ENCODE measurements at regions not wholly inside any gene's neighbourhood (a gene's known extent, or its start where the extent isn't known, plus 50 kb on each side); places are given as distances from the start of the nearest gene placed in this dataset.

- DNase-seq, result no peak
These were observed 163.0 kb upstream of the LYPLAL1 start for GRCh38 chr1:219010720-219011119.

GRCh38 chr1:219020386-219020785 lies 153.3 kb upstream of the LYPLAL1 start:
- peak; percentile 5 for DNase-seq

GRCh38 chr1:219020846-219021245 lies 152.8 kb upstream of the LYPLAL1 start:
- DNase-seq, result no peak

- DNase-seq, result no peak
These were observed 146.5 kb upstream of the LYPLAL1 start for GRCh38 chr1:219027146-219027673.

- DNase-seq, result no peak
These were observed 141.9 kb upstream of the LYPLAL1 start for GRCh38 chr1:219031809-219032208.

- DNase-seq, result no peak
These were observed 135.3 kb upstream of the LYPLAL1 start for GRCh38 chr1:219038398-219038797.

GRCh38 chr1:219039017-219039681 lies 134.5 kb upstream of the LYPLAL1 start:
- no peak for DNase-seq

GRCh38 chr1:219039682-219040154 lies 134.0 kb upstream of the LYPLAL1 start:
- no peak for DNase-seq

GRCh38 chr1:219040291-219040690 lies 133.4 kb upstream of the LYPLAL1 start:
- no peak for DNase-seq

GRCh38 chr1:219041141-219041540 lies 132.5 kb upstream of the LYPLAL1 start:
- DNase-seq, result peak; percentile 78

GRCh38 chr1:219041818-219042217 lies 131.9 kb upstream of the LYPLAL1 start:
- DNase-seq, result peak; percentile 19

- DNase-seq, result no peak
These were observed 130.9 kb upstream of the LYPLAL1 start for GRCh38 chr1:219042769-219043168.

GRCh38 chr1:219045246-219045645 lies 128.4 kb upstream of the LYPLAL1 start:
- DNase-seq, result no peak

GRCh38 chr1:219049501-219049900 lies 124.2 kb upstream of the LYPLAL1 start:
- DNase-seq, result no peak

GRCh38 chr1:219050086-219050821 lies 123.4 kb upstream of the LYPLAL1 start:
- DNase-seq, result no peak

GRCh38 chr1:219050822-219051125 lies 122.9 kb upstream of the LYPLAL1 start:
- DNase-seq, result no peak

GRCh38 chr1:219051547-219051946 lies 122.1 kb upstream of the LYPLAL1 start:
- no peak for DNase-seq

GRCh38 chr1:219058891-219059820 lies 114.5 kb upstream of the LYPLAL1 start:
- no peak for DNase-seq

- DNase-seq, result no peak
These were observed 112.9 kb upstream of the LYPLAL1 start for GRCh38 chr1:219060798-219061197.

- no peak for DNase-seq
These were observed 111.5 kb upstream of the LYPLAL1 start for GRCh38 chr1:219062161-219062560.

GRCh38 chr1:219066098-219066497 lies 107.6 kb upstream of the LYPLAL1 start:
- DNase-seq, result no peak

GRCh38 chr1:219066631-219067349 lies 106.9 kb upstream of the LYPLAL1 start:
- DNase-seq, result peak; percentile 80

GRCh38 chr1:219067350-219067712 lies 106.3 kb upstream of the LYPLAL1 start:
- DNase-seq, result no peak

Measured in EL (cell line).